ENCODE measurements at regions not wholly inside any gene's neighbourhood (a gene's known extent, or its start where the extent isn't known, plus 50 kb on each side); places are given as distances from the start of the nearest gene placed in this dataset.

DNA sequence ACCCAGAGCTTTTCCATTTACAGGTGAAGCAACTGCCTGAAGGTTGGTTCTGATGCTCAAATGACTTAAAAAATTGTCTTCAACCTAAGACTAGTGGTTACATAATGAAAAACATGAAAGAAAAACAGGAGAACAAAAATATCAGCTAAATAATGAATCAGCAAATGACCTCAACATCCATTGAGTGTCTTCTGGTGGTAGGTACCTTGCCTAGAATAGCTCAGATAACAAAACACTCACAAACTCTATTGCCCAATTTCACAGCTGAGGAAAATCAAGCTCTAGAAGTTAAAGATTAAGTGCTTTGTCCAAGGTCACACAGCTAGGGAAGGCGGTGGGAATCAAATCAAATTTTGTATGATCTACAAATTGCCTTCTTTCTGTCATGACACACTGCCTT lies 304.6 kb upstream of the CDH11 start:
- DNase-seq (ENCODE audit: low read depth in 1 of 2, low spot score in 1 of 2), result no peak
- H3K27me3 ChIP-seq (ENCODE audit: insufficient read depth, poor library complexity, severe bottlenecking), result no peaks in the 10 kb centered on the region
- H3K27ac ChIP-seq (replicated peaks), result no peak overlapping the region
- TF ChIP-seq, protein P1, sequence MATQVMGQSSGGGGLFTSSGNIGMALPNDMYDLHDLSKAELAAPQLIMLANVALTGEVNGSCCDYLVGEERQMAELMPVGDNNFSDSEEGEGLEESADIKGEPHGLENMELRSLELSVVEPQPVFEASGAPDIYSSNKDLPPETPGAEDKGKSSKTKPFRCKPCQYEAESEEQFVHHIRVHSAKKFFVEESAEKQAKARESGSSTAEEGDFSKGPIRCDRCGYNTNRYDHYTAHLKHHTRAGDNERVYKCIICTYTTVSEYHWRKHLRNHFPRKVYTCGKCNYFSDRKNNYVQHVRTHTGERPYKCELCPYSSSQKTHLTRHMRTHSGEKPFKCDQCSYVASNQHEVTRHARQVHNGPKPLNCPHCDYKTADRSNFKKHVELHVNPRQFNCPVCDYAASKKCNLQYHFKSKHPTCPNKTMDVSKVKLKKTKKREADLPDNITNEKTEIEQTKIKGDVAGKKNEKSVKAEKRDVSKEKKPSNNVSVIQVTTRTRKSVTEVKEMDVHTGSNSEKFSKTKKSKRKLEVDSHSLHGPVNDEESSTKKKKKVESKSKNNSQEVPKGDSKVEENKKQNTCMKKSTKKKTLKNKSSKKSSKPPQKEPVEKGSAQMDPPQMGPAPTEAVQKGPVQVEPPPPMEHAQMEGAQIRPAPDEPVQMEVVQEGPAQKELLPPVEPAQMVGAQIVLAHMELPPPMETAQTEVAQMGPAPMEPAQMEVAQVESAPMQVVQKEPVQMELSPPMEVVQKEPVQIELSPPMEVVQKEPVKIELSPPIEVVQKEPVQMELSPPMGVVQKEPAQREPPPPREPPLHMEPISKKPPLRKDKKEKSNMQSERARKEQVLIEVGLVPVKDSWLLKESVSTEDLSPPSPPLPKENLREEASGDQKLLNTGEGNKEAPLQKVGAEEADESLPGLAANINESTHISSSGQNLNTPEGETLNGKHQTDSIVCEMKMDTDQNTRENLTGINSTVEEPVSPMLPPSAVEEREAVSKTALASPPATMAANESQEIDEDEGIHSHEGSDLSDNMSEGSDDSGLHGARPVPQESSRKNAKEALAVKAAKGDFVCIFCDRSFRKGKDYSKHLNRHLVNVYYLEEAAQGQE (IDR thresholded peaks at IDR 0.05; ENCODE audit: insufficient replicate concordance, low read depth), result no peak
- no peak for TF ChIP-seq GABPA (IDR thresholded peaks at IDR 0.05; ENCODE audit: low read depth)
- no peak for TF ChIP-seq POLR2AphosphoS5 (IDR thresholded peaks at IDR 0.05; ENCODE audit: low read depth)
- TF ChIP-seq, protein P2, sequence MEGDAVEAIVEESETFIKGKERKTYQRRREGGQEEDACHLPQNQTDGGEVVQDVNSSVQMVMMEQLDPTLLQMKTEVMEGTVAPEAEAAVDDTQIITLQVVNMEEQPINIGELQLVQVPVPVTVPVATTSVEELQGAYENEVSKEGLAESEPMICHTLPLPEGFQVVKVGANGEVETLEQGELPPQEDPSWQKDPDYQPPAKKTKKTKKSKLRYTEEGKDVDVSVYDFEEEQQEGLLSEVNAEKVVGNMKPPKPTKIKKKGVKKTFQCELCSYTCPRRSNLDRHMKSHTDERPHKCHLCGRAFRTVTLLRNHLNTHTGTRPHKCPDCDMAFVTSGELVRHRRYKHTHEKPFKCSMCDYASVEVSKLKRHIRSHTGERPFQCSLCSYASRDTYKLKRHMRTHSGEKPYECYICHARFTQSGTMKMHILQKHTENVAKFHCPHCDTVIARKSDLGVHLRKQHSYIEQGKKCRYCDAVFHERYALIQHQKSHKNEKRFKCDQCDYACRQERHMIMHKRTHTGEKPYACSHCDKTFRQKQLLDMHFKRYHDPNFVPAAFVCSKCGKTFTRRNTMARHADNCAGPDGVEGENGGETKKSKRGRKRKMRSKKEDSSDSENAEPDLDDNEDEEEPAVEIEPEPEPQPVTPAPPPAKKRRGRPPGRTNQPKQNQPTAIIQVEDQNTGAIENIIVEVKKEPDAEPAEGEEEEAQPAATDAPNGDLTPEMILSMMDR (IDR thresholded peaks at IDR 0.05; ENCODE audit: insufficient read depth, low read length), result no peak
- TF ChIP-seq SPI1 (IDR thresholded peaks at IDR 0.05; ENCODE audit: borderline replicate concordance, low read depth), result no peak
- no peak overlapping the region for H3K4me3 ChIP-seq (replicated peaks; ENCODE audit: insufficient read depth, low read length)

GRCh38 chr16:65422934-65423333 lies 301.1 kb upstream of the CDH11 start:
- no peak for DNase-seq (ENCODE audit: low read depth in 1 of 2, low spot score in 1 of 2)
- Histone ChIP-seq H3K4me3 (replicated peaks; ENCODE audit: insufficient read depth, low read length) (no peak overlapping the region), H3K27me3 (ENCODE audit: insufficient read depth, poor library complexity, severe bottlenecking) (no peaks in the 10 kb centered on the region), H3K27ac (replicated peaks) (no peak overlapping the region)
- TF ChIP-seq GABPA (IDR thresholded peaks at IDR 0.05; ENCODE audit: low read depth) (no peak), SPI1 (IDR thresholded peaks at IDR 0.05; ENCODE audit: borderline replicate concordance, low read depth) (no peak), POLR2AphosphoS5 (IDR thresholded peaks at IDR 0.05; ENCODE audit: low read depth) (no peak)
- TF ChIP-seq, protein P2 (IDR thresholded peaks at IDR 0.05; ENCODE audit: insufficient read depth, low read length), result no peak
- TF ChIP-seq, protein P1 (IDR thresholded peaks at IDR 0.05; ENCODE audit: insufficient replicate concordance, low read depth), result no peak

- Histone ChIP-seq H3K4me3 (replicated peaks; ENCODE audit: insufficient read depth, low read length) (no peak overlapping the region), H3K27me3 (ENCODE audit: insufficient read depth, poor library complexity, severe bottlenecking) (no peaks in the 10 kb centered on the region), H3K27ac (replicated peaks) (no peak overlapping the region)
- no peak for DNase-seq (ENCODE audit: low read depth in 1 of 2, low spot score in 1 of 2)
- TF ChIP-seq, protein P2 (IDR thresholded peaks at IDR 0.05; ENCODE audit: insufficient read depth, low read length), result no peak
- TF ChIP-seq, protein P1 (IDR thresholded peaks at IDR 0.05; ENCODE audit: insufficient replicate concordance, low read depth), result no peak
- TF ChIP-seq GABPA (IDR thresholded peaks at IDR 0.05; ENCODE audit: low read depth) (no peak), SPI1 (IDR thresholded peaks at IDR 0.05; ENCODE audit: borderline replicate concordance, low read depth) (no peak), POLR2AphosphoS5 (IDR thresholded peaks at IDR 0.05; ENCODE audit: low read depth) (no peak)
Measured at GRCh38 chr16:65421596-65421995, 299.7 kb upstream of the CDH11 start.
